GM10248 (cell line): ENCODE measurements at regions not wholly inside any gene's neighbourhood (a gene's known extent, or its start where the extent isn't known, plus 50 kb on each side); places are given as distances from the start of the nearest gene placed in this dataset.
"Not testable (repeated sequence)": the region's sequence is repeated elsewhere in the genome, so short reads cannot be mapped to it uniquely, and the experiment has no call there.

ENCODE experiments used
- CTCF ChIA-PET: fragments of 300-600 bp; sonication (Branson Sonifier 250); formaldehyde crosslinking; extraction: SDS; loops from one replicate; lab custom pipeline; 2021; ENCODE audit warnings: antibody characterized with exemption; lab: Yijun Ruan, JAX
- POLR2A ChIA-PET: fragments of 350-650 bp; sonication (Branson Sonifier 250); formaldehyde crosslinking; extraction: SDS; loops from one replicate; lab custom pipeline; 2020; ENCODE audit warnings: antibody characterized with exemption; lab: Yijun Ruan, JAX
- DNase-seq: peaks from one replicate; pipeline ENCODE4 v3.0.0; 2012; ENCODE audit errors: extremely low spot score
- CTCF ChIP-seq: IDR thresholded peaks from 2 replicates; pipeline ENCODE4 v1.5.1; 2012; ENCODE audit warnings: mild to moderate bottlenecking, low read depth; ENCODE audit errors: extremely low read depth, missing control alignments, control extremely low read depth

- TF ChIP-seq CTCF, result no peak
- ChIA-PET CTCF (no interaction called here), POLR2A (no interaction called here)
- no peak for DNase-seq
Measured at GRCh38 chr7:90053094-90053493, 101.2 kb upstream of the STEAP1 start.

GRCh38 chr7:90061077-90061476 is 93.2 kb upstream of the STEAP1 start:
- ChIA-PET POLR2A (no interaction called here), CTCF (interaction anchor here (1.0 kb wide), 1 partner anchor 21 kb away, joined by 4 read pairs; no protein-coding TSS in a partner anchor)
- DNase-seq, result no peak
- TF ChIP-seq CTCF, result no peak

- ChIA-PET POLR2A (no interaction called here), CTCF (interaction anchor here (0.6 kb wide), 1 partner anchor 9 kb away, joined by 3 read pairs; no protein-coding TSS in a partner anchor)
- no peak for DNase-seq
- TF ChIP-seq CTCF, result no peak
Measured at GRCh38 chr7:90064370-90064769, 89.9 kb upstream of the STEAP1 start.

- ChIA-PET CTCF (no interaction called here), POLR2A (no interaction called here)
- no peak for TF ChIP-seq CTCF
- DNase-seq, result no peak
Measured at GRCh38 chr7:90067171-90067570, 87.1 kb upstream of the STEAP1 start.

GRCh38 chr7:90070238-90070637 is 84.0 kb upstream of the STEAP1 start:
- POLR2A ChIA-PET, DNase-seq, CTCF ChIA-PET: not testable (repeated sequence)

- ChIA-PET POLR2A (no interaction called here), CTCF (interaction anchor here (0.8 kb wide), 1 partner anchor 22 kb away, joined by 3 read pairs; no protein-coding TSS in a partner anchor)
- DNase-seq, result no peak
- TF ChIP-seq CTCF, result no peak
Measured at GRCh38 chr7:90078921-90079320, 75.3 kb upstream of the STEAP1 start.

GRCh38 chr7:90081621-90082020 is 72.6 kb upstream of the STEAP1 start:
- no peak for DNase-seq
- CTCF ChIA-PET, result interaction anchor here (1.5 kb wide), 1 partner anchor 20 kb away, joined by 4 read pairs; no protein-coding TSS in a partner anchor
- POLR2A ChIA-PET, result no interaction called here
- TF ChIP-seq CTCF, result no peak
